GM13977 (cell line): ENCODE measurements at regions not wholly inside any gene's neighbourhood (a gene's known extent, or its start where the extent isn't known, plus 50 kb on each side); places are given as distances from the start of the nearest gene placed in this dataset.

ENCODE experiments used
- DNase-seq: peaks from one replicate; pipeline ENCODE4 v3.0.0; 2012; ENCODE audit warnings: low spot score
- in situ Hi-C: fragments of 300-500 bp; cut with MboI; formaldehyde crosslinking; loops from one replicate; pipeline ENCODE4 v1.12.0; 2022; ENCODE audit warnings: low sequenced_read_pairs, low pct_unique_long_range_greater_than_20kb, mixed read lengths, inconsistent platforms; ENCODE audit not compliant: unreplicated experiment
- TF ChIP-seq, protein P1 (sequence below): IDR thresholded peaks from 2 replicates; pipeline ENCODE4 v1.5.1; 2012; ENCODE audit warnings: mild to moderate bottlenecking, control low read depth; ENCODE audit not compliant: insufficient read depth; ENCODE audit errors: extremely low read depth, missing control alignments

DNA sequence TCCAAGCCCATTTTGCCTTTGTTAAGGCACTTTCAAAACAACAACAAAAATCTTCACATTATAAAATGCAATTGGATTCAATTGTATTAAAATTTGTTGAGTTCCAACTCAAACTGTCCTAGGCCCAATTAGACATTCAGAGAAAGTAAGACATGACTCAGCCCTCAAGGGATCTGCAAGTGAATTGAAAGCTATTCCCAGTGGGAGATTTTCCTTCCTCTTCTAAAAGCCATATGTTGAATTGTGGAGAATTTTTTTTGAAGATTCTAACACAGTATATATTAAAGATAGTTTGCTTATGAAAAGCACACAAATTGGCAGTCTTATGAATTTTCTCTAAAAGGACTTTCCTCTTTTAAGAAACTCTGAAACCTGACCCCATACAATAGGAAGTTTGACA lies 268.0 kb upstream of the PARD3B start:
- in situ Hi-C loops, result no loop called here
- no peak for DNase-seq

GRCh38 chr2:204278454-204278853 lies 266.8 kb upstream of the PARD3B start:
- TF ChIP-seq, protein P1, sequence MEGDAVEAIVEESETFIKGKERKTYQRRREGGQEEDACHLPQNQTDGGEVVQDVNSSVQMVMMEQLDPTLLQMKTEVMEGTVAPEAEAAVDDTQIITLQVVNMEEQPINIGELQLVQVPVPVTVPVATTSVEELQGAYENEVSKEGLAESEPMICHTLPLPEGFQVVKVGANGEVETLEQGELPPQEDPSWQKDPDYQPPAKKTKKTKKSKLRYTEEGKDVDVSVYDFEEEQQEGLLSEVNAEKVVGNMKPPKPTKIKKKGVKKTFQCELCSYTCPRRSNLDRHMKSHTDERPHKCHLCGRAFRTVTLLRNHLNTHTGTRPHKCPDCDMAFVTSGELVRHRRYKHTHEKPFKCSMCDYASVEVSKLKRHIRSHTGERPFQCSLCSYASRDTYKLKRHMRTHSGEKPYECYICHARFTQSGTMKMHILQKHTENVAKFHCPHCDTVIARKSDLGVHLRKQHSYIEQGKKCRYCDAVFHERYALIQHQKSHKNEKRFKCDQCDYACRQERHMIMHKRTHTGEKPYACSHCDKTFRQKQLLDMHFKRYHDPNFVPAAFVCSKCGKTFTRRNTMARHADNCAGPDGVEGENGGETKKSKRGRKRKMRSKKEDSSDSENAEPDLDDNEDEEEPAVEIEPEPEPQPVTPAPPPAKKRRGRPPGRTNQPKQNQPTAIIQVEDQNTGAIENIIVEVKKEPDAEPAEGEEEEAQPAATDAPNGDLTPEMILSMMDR, result no peak
- no peak for DNase-seq
- in situ Hi-C loops, result no loop called here

More for the DNA sequence above, 268.0 kb upstream of the PARD3B start:
- TF ChIP-seq, protein P1, result no peak

DNA sequence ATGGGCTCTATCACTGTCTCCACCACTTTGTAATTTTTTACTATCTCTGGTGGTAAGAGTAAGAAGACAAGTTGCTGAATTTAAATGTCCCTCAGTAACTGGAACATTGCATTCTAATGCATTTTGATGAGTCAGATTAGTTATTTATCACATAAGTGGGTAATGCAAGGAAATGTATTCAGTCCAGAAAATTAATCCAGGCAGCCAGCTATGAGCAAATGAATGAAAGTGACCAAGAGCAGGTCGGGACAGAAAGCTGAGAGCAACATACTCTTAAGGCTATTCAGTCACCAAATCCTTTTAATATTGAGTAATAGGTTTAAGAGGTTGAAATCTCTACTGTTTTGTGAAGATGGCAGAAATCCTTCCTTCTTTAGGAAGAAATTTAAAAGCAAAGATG lies 265.5 kb upstream of the PARD3B start:
- in situ Hi-C loops, result no loop called here
- DNase-seq, result no peak
- TF ChIP-seq, protein P1, result no peak

DNA sequence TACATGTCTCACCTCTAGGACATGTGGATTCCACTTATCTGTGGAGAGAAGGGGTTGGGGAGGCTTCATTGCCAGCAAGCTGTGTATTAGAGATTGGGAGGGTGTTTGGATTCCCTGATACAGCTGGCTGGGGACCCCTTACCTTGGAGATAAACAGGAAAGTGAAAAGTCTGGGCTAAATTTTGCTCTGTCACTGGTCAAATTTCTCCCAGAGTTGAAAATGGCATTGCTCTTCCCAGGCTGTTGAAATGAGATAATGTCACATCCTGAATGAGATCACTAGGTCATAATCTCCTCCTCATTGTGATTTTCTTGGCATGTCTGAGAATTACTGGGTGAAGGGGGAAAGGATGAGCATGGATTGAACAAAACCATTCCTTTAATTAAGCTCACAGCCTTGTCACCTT lies 265.0 kb upstream of the PARD3B start:
- no peak for DNase-seq
- TF ChIP-seq, protein P1, result no peak
- in situ Hi-C loops, result no loop called here

GRCh38 chr2:204282081-204282480 lies 263.2 kb upstream of the PARD3B start:
- TF ChIP-seq, protein P1, result no peak
- in situ Hi-C loops, result no loop called here

DNA sequence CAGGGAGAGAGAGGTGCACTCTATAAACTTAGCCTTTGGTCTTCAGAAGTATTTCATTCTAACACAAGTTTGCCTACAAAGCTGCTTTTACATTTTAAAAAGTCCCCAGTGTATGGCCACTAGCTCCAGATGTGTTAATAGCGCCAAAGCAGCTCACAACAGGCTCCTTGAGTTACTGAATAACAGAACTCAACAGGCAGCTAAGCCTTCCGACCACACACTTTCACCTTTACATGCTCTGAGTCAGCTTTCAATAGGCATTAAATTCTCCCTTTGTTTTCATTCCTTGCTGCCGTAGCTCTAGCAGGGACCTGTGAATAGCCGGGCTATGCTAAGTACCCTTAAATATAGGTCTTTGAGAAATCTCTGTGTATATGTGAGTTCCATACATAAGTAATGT lies 262.8 kb upstream of the PARD3B start:
- in situ Hi-C loops, result no loop called here
- no peak for DNase-seq
- TF ChIP-seq, protein P1, result no peak

More at GRCh38 chr2:204282081-204282480, 263.2 kb upstream of the PARD3B start:
- DNase-seq, result no peak

DNA sequence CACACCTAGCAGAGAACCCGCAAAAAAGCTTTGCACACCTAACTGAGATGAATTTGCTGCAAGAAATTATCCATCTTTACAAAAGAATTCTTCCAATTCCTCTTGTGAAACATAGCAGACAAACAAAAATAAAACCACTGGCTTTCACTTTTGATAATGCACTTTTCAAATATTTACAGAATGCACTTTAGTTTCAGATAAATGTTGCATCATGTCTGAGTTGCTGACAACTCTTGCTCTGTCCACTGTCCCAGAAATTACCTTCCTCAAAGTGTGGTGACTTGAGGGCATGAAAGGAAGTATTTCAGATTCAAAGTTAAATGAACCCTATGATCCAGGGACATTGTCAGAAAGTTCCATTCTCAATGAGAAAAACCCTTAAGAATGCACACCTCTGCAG lies 256.2 kb upstream of the PARD3B start:
- TF ChIP-seq, protein P1, result no peak
- no peak for DNase-seq
- in situ Hi-C loops, result no loop called here
